DMS153 (cell line): ENCODE measurements at regions not wholly inside any gene's neighbourhood (a gene's known extent, or its start where the extent isn't known, plus 50 kb on each side); places are given as distances from the start of the nearest gene placed in this dataset.
A peak's percentile ranks its signal among the peaks of the same experiment; 100 is the strongest.

Experiments used
- DNase-seq: peaks from one replicate; lab custom pipeline; 2025; lab: John Stamatoyannopoulos, UW

- DNase-seq = no peak
Measured at GRCh38 chr13:22176968-22177520, 506.2 kb downstream of the FGF9 start.

GRCh38 chr13:22178878-22179277 is 508.0 kb downstream of the FGF9 start:
- DNase-seq = no peak

DNA sequence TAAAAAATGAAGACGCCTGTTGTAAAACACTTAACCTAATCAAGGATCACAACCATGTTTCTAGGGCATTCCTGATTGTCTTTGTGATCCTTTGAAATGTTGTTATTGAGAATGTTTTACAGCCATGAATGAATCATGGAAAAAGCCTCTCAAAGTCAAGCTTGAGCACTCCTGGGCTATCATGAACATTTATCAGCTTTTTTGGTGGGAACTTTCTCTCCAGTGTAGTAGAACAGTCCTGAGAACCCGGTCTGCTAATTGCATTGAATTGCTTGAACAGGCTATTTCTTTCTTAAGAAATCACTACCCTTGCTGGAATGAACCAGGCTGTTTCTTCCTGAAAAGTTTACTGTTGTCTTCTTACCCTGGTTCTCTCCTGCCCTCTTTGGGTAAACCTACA is 516.5 kb downstream of the FGF9 start:
- no peak for DNase-seq

- DNase-seq = no peak
Measured at GRCh38 chr13:22189176-22190048, 518.5 kb downstream of the FGF9 start.

DNA sequence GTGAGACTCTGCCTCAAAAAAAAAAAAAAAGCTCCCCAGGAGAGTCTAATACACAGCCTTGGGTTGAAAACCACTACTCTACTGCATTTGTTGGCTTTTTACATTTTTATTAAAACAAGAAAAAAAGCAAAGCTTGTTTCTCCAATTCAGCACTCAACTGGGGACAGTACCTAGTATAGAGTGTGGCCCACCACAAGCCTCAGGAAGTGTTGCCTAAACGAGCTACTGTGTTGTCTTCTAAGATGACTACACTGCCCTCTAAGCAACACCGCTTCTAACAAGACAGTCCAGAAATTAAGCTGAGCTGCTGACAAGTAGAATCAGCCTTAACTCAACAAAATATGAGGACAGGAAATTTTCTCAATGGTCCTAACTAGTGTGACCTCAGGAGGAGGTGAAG is 522.2 kb downstream of the FGF9 start:
- DNase-seq = no peak

DNA sequence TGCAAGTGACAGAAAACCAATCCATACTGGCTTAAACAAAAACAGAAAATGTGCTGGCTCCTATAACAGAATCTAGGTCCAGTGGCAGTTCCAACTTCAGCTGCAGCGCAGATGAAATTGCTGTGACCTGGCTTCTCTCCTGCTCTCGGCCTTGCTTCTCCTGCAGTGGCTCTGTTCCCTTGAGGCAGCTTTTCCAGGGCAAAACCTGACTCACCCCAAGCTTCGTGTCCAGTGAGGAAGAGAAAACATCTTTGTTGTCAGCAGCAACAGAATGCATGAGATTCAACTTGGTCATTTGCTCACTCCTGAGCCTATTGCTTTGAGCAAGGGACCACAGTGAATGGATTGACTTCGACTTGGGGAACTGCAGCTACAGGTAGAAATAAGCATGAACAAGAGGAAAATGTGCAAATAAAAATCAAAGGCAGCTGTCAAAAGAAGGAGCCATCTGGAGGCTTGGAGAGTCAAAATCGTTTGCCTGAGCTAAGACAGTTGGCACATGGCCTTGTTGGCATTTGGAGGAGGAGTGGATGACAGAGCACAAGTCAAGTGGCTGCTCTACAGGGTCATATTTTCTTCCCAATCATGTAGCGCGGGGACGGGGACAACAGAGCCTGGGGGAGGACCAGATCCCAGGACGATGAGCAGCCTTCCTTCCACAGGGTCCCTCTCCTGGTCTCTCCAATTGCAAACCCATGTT is 523.4 kb downstream of the FGF9 start:
- no peak for DNase-seq

DNA sequence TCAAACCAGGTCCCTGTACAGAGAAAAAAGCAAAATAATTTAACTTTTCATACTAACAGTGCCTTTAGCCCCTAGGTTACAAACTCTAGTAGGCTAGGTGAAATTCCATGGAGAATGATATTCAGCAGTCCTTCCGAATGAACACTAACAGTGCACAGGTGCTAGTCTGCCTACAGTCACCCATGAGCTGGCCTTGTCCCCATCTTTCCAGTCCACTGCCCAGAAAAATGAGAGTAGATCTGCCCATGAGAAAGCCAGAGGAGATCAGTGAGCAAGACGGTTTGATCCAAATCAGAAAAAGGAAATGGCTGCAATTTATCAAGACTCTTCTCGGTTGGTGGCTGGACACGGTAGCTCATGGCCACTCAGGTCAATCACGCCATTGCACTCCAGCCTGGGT is 524.9 kb downstream of the FGF9 start:
- no peak for DNase-seq

GRCh38 chr13:22196777-22197176 is 525.9 kb downstream of the FGF9 start:
- no peak for DNase-seq

GRCh38 chr13:22198001-22198400 is 527.1 kb downstream of the FGF9 start:
- no peak for DNase-seq

- no peak for DNase-seq
Measured at GRCh38 chr13:22198641-22199217, 527.9 kb downstream of the FGF9 start.

DNA sequence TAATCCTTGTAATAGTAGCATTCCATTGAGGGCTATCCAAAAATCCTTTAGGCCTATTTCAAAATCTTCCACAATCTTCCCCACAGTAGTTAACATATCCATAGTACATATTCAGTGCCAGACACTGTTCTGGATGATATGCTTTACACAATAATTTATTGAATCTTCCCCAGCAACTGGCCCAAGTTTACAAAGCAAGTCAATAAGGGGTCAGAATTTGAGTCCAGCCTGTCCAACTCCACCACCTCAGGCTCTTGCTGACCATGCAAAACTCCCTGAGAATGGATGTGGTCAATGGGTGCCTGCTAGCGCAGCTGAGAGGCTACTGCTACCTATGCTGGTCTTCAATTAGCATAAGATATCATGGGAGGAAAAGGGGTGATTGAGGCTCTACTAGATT is 529.6 kb downstream of the FGF9 start:
- no peak for DNase-seq

- DNase-seq = no peak
Measured at GRCh38 chr13:22201375-22201925, 530.6 kb downstream of the FGF9 start.

DNA sequence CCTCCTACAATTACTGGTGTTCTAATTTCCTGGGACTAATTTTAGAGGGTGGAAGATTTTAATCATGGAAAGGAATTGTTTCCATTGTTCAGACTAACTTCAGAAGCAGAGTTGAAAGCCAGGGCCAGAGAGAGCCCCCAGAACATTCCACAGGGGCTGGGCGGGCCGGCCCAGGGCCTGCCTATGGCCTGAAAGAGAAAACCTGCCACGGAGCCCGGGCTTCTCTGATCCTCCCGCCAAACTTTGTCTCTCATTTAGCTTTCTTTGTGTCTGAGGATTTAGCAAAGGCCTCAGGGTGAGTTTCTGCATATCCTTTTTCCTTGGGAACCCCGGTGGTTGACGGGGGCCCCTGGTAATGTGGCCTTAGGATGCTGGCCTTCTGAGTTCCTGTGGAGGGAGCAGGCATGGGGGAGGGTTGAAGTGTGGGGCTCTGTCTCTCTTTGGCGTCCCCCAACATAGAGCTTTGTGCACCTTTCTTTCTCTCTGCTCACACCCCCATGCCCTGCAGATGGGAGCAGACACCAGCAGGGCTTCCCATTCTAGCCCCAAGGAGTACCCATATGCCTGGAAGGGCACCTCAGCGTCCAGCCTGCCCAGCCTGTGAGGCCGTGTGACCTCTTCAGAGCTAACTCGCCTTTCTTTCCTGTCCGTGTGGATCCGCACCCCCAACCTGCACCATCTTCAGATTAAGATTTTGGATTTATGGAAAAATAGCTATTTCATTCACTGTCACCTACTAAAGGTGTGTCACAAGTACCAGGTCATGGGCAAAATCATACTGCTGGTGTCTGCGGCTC is 539.5 kb downstream of the FGF9 start:
- no peak for DNase-seq

DNA sequence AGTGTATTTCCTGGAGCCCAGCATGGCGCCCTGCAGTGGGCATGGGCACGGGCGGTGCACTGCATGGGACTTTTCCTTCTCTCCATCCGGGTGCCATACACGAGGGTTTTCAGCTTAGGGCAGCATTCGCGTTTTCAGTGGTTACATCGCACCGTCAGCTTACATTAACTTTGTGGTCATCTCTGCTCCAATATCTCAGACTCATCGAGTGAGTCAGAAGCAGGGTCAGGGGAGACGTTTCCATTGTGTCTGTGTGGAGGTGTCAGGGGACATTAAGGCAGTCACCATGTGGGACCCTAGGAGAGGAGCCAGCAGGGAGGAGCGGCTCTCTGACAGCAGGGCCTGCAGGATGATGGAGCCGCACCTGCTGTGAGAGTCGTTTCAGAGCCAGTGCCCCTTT is 541.0 kb downstream of the FGF9 start:
- DNase-seq = no peak

DNA sequence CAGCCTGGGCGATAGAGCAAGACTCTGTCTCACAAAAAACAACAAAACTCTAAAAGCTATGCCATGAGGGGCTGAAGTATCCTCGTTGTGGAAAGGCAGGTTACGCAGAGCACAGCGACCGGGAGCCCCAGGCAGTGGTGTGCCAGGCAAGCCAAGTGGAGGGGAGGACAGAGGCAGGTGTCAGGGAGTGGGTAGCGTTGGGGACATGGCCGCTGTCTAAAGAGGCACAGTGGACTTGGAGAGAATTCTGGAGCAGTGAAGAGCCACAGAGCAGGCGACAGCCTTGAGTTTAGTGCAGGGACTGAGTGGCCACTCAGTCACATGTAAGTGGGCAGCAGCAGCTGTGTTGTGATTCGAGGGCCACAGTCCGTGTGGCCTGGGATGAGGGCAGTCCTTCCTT is 541.7 kb downstream of the FGF9 start:
- DNase-seq = no peak

DNA sequence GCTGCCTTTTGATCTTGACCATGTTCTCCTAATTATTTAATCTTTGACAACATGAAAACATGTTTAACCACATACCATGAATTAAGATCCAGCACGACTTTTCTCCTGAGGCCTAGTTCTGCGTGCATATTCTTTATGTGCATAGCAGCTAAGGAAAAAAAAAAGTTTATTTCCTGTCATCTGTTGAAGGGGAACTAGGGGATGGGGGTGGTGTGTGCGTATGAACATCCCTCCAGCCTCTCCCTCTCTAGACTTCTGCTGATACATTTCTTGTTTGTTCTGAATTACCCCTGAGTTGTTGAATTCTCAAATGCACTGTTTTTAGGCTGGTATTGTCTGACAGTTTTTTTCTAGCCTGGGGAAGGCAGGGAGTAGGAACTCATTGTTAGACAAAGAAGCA is 543.3 kb downstream of the FGF9 start:
- DNase-seq = no peak

GRCh38 chr13:22218797-22219196 is 547.9 kb downstream of the FGF9 start:
- no peak for DNase-seq

DNA sequence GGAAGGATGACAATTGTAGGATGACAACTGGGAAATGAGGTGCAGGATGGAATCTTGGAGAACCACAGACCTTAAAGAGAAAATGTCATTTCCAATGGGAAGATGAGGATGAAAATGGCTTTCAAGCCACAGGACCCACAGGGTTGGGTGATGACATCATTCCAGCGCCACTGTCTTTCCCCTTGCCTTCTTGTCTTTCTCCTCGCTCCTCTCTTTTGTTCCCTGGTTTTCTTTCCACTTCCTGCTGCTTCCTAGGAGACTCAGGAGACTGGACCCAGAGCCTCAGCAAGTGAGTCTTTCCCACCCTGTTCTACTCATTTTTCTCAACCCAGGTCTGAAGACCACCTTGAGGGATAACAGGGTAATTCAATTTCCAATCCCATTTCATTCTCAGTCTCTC is 548.8 kb downstream of the FGF9 start:
- DNase-seq = no peak

- DNase-seq = peak; percentile 63
Measured at GRCh38 chr13:22220151-22221135, 549.6 kb downstream of the FGF9 start.

GRCh38 chr13:22223411-22223810 is 552.5 kb downstream of the FGF9 start:
- no peak for DNase-seq
